Neural progenitor cell (in vitro differentiated cells): ENCODE measurements at regions not wholly inside any gene's neighbourhood (a gene's known extent, or its start where the extent isn't known, plus 50 kb on each side); places are given as distances from the start of the nearest gene placed in this dataset.

Source experiments
- DNase-seq: peaks from one replicate; pipeline ENCODE4 v3.0.0-alpha.2; 2016; ENCODE audit warnings: low spot score
- H2AFZ ChIP-seq: fragments of 200-600 bp; sonication (generic); replicated peaks from 2 replicates; pipeline ENCODE4 v1.6.1; 2016; ENCODE audit warnings: antibody characterized with exemption
- H3F3A ChIP-seq: fragments of 200-600 bp; sonication (generic); 2 replicates; pipeline ENCODE4 v1.6.1; 2016; ENCODE audit warnings: antibody characterized with exemption, low read depth
- H3K27ac ChIP-seq: fragments of 200-600 bp; sonication (generic); 2 replicates; pipeline ENCODE4 v1.5.1; 2016; ENCODE audit warnings: mild to moderate bottlenecking
- H3K27me3 ChIP-seq: fragments of 200-600 bp; sonication (generic); 2 replicates; pipeline ENCODE4 v1.6.1; 2016; ENCODE audit warnings: mild to moderate bottlenecking, moderate library complexity
- H3K36me3 ChIP-seq: fragments of 200-600 bp; sonication (generic); 2 replicates; pipeline ENCODE4 v1.5.1; 2016
- H3K4me1 ChIP-seq: fragments of 200-600 bp; sonication (generic); 2 replicates; pipeline ENCODE4 v1.6.1; 2016; ENCODE audit warnings: mixed run types
- H3K4me2 ChIP-seq: fragments of 200-600 bp; sonication (generic); 2 replicates; pipeline ENCODE4 v1.6.1; 2016
- H3K4me3 ChIP-seq: fragments of 200-600 bp; sonication (generic); 2 replicates; pipeline ENCODE4 v1.5.1; 2016
- H3K79me2 ChIP-seq: fragments of 200-600 bp; sonication (generic); 2 replicates; pipeline ENCODE4 v1.6.1; 2016; ENCODE audit warnings: low read depth
- H3K9ac ChIP-seq: fragments of 200-600 bp; sonication (generic); 2 replicates; pipeline ENCODE4 v1.6.1; 2016
- H3K9me3 ChIP-seq: fragments of 200-600 bp; sonication (generic); 2 replicates; pipeline ENCODE4 v1.5.1; 2016; ENCODE audit warnings: low read depth
- H4K20me1 ChIP-seq: fragments of 200-600 bp; sonication (generic); 2 replicates; pipeline ENCODE4 v1.6.1; 2016; ENCODE audit warnings: low read depth
- H3K27ac Mint-ChIP-seq: 3 replicates; pipeline ENCODE4 v1.8.0; 2021; ENCODE audit warnings: mixed read lengths
- H3K27me3 Mint-ChIP-seq: 2 replicates; pipeline ENCODE4 v1.8.0; 2022; ENCODE audit warnings: low read depth, mild to moderate bottlenecking, inconsistent platforms, moderate library complexity, mixed read lengths; ENCODE audit not compliant: insufficient read depth
- H3K36me3 Mint-ChIP-seq: 3 replicates; pipeline ENCODE4 v1.8.0; 2021; ENCODE audit warnings: mixed read lengths
- H3K4me1 Mint-ChIP-seq: 3 replicates; pipeline ENCODE4 v1.8.0; 2021; ENCODE audit warnings: mixed read lengths
- H3K4me3 Mint-ChIP-seq: 3 replicates; pipeline ENCODE4 v1.8.0; 2021; ENCODE audit warnings: mild to moderate bottlenecking, moderate library complexity, mixed read lengths
- H3K9me3 Mint-ChIP-seq: 3 replicates; pipeline ENCODE4 v1.8.0; 2020; ENCODE audit warnings: mixed read lengths
- CTCF ChIP-seq: fragments of 200-600 bp; sonication (generic); IDR thresholded peaks from 2 replicates; pipeline ENCODE4 v1.5.1; 2017; ENCODE audit warnings: antibody characterized with exemption, mild to moderate bottlenecking
- EZH2 ChIP-seq: fragments of 200-600 bp; sonication (generic); IDR thresholded peaks from 2 replicates; pipeline ENCODE4 v1.6.1; 2017; ENCODE audit warnings: antibody characterized with exemption, mild to moderate bottlenecking, moderate library complexity
- EZH2phosphoT487 ChIP-seq: fragments of 200-600 bp; sonication (generic); IDR thresholded peaks from 2 replicates; pipeline ENCODE4 v1.6.1; 2017; ENCODE audit warnings: antibody characterized with exemption

GRCh38 chr7:33661430-33662160 is 243.7 kb upstream of the BMPER start:
- Histone ChIP-seq H3K9me3 (no peaks in the 10 kb centered on the region), H3K4me2 (no peak overlapping the region), H3F3A (no peaks in the 10 kb centered on the region), H3K9ac (no peak overlapping the region), H4K20me1 (no peaks in the 10 kb centered on the region), H3K27me3 (no peaks in the 10 kb centered on the region), H3K79me2 (no peaks in the 10 kb centered on the region), H3K27ac (no peak overlapping the region), H3K4me1 (no peaks in the 10 kb centered on the region), H2AFZ (no peak overlapping the region), H3K4me3 (no peak overlapping the region), H3K36me3 (no peaks in the 10 kb centered on the region)
- Mint-ChIP-seq H3K9me3 (no peaks in the 10 kb centered on the region), H3K4me1 (no peaks in the 10 kb centered on the region), H3K36me3 (no peaks in the 10 kb centered on the region), H3K4me3 (no peak overlapping the region), H3K27ac (no peak overlapping the region), H3K27me3 (no peaks in the 10 kb centered on the region)
- no peak for DNase-seq
- no peak for TF ChIP-seq CTCF
- TF ChIP-seq EZH2, result no peak
- TF ChIP-seq EZH2phosphoT487, result no peak

GRCh38 chr7:33666531-33666930 is 238.8 kb upstream of the BMPER start:
- no peak overlapping the region for H3K4me3 Mint-ChIP-seq
- Histone ChIP-seq H3K36me3 (no peaks in the 10 kb centered on the region), H3K4me2 (no peak overlapping the region), H3F3A (no peaks in the 10 kb centered on the region), H3K9me3 (no peaks in the 10 kb centered on the region), H3K79me2 (no peaks in the 10 kb centered on the region), H4K20me1 (no peaks in the 10 kb centered on the region), H3K27ac (no peak overlapping the region), H3K27me3 (no peaks in the 10 kb centered on the region), H3K9ac (no peak overlapping the region), H3K4me1 (no peaks in the 10 kb centered on the region), H3K4me3 (no peak overlapping the region), H2AFZ (no peak overlapping the region)
- no peak for DNase-seq
- H3K9me3 Mint-ChIP-seq, result no peaks in the 10 kb centered on the region
- H3K36me3 Mint-ChIP-seq, result no peaks in the 10 kb centered on the region
- no peak for TF ChIP-seq EZH2
- no peak for TF ChIP-seq EZH2phosphoT487
- TF ChIP-seq CTCF, result no peak
- peaks cover 2% of the 10 kb centered on the region for H3K27me3 Mint-ChIP-seq
- H3K27ac Mint-ChIP-seq, result no peak overlapping the region
- H3K4me1 Mint-ChIP-seq, result peaks cover 12% of the 10 kb centered on the region

GRCh38 chr7:33667196-33667595 is 238.1 kb upstream of the BMPER start:
- Mint-ChIP-seq H3K27ac (no peak overlapping the region), H3K9me3 (no peaks in the 10 kb centered on the region), H3K27me3 (peaks cover 2% of the 10 kb centered on the region), H3K4me1 (peaks cover 18% of the 10 kb centered on the region), H3K4me3 (no peak overlapping the region), H3K36me3 (no peaks in the 10 kb centered on the region)
- H3K27me3 ChIP-seq, result no peaks in the 10 kb centered on the region
- no peak overlapping the region for H3K27ac ChIP-seq
- no peaks in the 10 kb centered on the region for H4K20me1 ChIP-seq
- H3K9me3 ChIP-seq, result no peaks in the 10 kb centered on the region
- H3K4me2 ChIP-seq, result no peak overlapping the region
- H3K36me3 ChIP-seq, result no peaks in the 10 kb centered on the region
- no peaks in the 10 kb centered on the region for H3K79me2 ChIP-seq
- DNase-seq, result no peak
- TF ChIP-seq EZH2, result no peak
- TF ChIP-seq CTCF, result no peak
- no peak for TF ChIP-seq EZH2phosphoT487
- H3K4me3 ChIP-seq, result no peak overlapping the region
- H3F3A ChIP-seq, result no peaks in the 10 kb centered on the region
- H3K9ac ChIP-seq, result no peak overlapping the region
- no peak overlapping the region for H2AFZ ChIP-seq
- H3K4me1 ChIP-seq, result no peaks in the 10 kb centered on the region
